DND-41 (cell line): ENCODE measurements at regions not wholly inside any gene's neighbourhood (a gene's known extent, or its start where the extent isn't known, plus 50 kb on each side); places are given as distances from the start of the nearest gene placed in this dataset.

Experiments
- CTCF ChIP-seq: IDR thresholded peaks from 2 replicates; pipeline ENCODE4 v1.5.1; 2012; ENCODE audit warnings: borderline replicate concordance, low read length, moderate library complexity, mild to moderate bottlenecking; ENCODE audit not compliant: poor library complexity, severe bottlenecking; ENCODE audit errors: extremely low read depth
- EZH2 ChIP-seq: IDR thresholded peaks from 3 replicates; pipeline ENCODE4 v1.6.1; 2012; ENCODE audit warnings: borderline replicate concordance, low read depth, mild to moderate bottlenecking, moderate library complexity, low read length, inconsistent platforms; ENCODE audit not compliant: severe bottlenecking

DNA sequence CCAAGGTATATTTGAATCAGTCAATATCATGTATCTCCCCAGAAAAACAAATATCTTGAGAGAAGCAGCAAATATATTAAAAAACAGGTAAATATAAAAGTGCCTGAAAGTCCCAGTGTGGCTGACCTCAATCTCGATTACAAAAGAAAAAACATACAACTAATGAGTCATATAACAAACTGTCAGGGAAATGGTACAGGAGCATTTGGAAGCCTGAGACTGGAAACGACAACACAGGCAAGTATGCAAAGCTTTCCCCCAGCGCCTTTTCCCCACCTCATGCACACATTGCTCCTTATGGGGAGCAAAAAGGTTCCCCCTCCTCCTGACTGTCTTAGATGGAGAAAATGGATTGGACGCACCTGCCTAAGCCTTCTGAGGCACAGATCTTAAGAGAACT, 230.7 kb downstream of the TMX3 start:
- TF ChIP-seq CTCF (no peak), EZH2 (no peak)
